ENCODE measurements at regions not wholly inside any gene's neighbourhood (a gene's known extent, or its start where the extent isn't known, plus 50 kb on each side); places are given as distances from the start of the nearest gene placed in this dataset.

- Histone ChIP-seq H3K4me1 (peaks cover 0 to 9% (median 0%) of the 10 kb centered on the region in 4 donors), H3K27me3 (no peaks in the 10 kb centered on the region), H3K36me3 (no peaks in the 10 kb centered on the region), H3K27ac (no peak overlapping the region), H3K9me3 (peaks cover 0 to 3% (median 1%) of the 10 kb centered on the region in 4 donors), H3K4me3 (no peak overlapping the region)
- WGBS, 2 donors: 11 to 18% methylated on average over 3 of the region's 3 CpGs
- no peak for DNase-seq (ENCODE audit: low spot score in 2 of 2)
- TF ChIP-seq, protein P1, sequence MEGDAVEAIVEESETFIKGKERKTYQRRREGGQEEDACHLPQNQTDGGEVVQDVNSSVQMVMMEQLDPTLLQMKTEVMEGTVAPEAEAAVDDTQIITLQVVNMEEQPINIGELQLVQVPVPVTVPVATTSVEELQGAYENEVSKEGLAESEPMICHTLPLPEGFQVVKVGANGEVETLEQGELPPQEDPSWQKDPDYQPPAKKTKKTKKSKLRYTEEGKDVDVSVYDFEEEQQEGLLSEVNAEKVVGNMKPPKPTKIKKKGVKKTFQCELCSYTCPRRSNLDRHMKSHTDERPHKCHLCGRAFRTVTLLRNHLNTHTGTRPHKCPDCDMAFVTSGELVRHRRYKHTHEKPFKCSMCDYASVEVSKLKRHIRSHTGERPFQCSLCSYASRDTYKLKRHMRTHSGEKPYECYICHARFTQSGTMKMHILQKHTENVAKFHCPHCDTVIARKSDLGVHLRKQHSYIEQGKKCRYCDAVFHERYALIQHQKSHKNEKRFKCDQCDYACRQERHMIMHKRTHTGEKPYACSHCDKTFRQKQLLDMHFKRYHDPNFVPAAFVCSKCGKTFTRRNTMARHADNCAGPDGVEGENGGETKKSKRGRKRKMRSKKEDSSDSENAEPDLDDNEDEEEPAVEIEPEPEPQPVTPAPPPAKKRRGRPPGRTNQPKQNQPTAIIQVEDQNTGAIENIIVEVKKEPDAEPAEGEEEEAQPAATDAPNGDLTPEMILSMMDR (IDR thresholded peaks at IDR 0.05): no peak
- no peak for TF ChIP-seq POLR2A (IDR thresholded peaks at IDR 0.05)
- TF ChIP-seq EP300 (IDR thresholded peaks at IDR 0.05): no peak
These were observed 237.7 kb upstream of the TMEM72 start for GRCh38 chr10:44673245-44673983.

DNA sequence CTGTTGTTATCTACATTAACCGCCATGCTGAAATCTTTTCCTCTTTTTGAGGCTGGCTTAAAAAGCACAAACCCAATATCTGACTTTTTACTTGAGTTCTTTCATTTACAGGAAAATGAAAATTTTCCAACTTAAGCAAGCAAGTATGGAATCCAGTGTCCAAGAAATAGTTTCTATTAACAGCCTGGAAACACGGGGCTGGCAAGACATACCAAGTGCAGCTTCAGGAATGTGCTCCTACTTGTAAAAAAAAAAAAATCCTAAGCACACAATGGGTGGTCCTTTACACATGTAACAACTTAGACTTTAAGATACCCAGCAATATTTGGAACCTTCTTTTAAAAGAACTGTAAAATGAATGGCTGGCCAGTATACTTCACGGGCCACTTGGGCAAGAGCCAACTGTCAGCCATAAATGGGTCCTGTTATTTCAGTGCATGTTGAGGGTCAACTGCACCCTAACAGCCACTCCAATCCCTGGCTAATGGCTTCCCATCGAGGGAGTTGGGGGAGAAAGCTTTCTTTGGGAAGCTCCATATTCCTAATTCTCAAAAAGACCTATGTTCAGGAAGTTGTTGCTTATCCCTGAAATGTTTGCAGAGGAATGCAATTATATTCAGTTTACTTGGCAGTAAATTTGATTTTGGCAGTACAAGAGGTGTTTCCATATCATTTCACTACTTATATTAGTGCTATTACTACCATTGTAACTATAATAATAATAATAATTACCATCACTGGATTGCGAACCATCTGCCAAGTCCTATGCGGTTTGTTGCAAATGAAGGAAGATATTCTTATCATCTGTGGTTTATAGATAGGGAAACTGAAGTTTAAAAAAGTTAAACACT, 236.4 kb upstream of the TMEM72 start:
- DNase-seq (ENCODE audit: low spot score in 2 of 2): no peak
- Histone ChIP-seq H3K27me3 (no peaks in the 10 kb centered on the region), H3K4me3 (no peak overlapping the region), H3K9me3 (peaks cover 0 to 3% (median 0%) of the 10 kb centered on the region in 4 donors), H3K36me3 (no peaks in the 10 kb centered on the region), H3K4me1 (peaks cover 0 to 9% (median 0%) of the 10 kb centered on the region in 4 donors), H3K27ac (no peak overlapping the region)
- 42 to 47% methylated on average over 6 of the region's 6 CpGs for WGBS, 2 donors
- TF ChIP-seq, protein P1 (IDR thresholded peaks at IDR 0.05): no peak
- TF ChIP-seq EP300 (IDR thresholded peaks at IDR 0.05): no peak
- TF ChIP-seq POLR2A (IDR thresholded peaks at IDR 0.05): no peak

- no peak overlapping the region for H3K27ac ChIP-seq
- WGBS, 2 donors: 75 to 76% methylated on average over 2 of the region's 2 CpGs
- no peaks in the 10 kb centered on the region for H3K27me3 ChIP-seq
- no peaks in the 10 kb centered on the region for H3K36me3 ChIP-seq
- H3K9me3 ChIP-seq: no peaks in the 10 kb centered on the region
- no peak overlapping the region for H3K4me3 ChIP-seq
- no peak for TF ChIP-seq POLR2A (IDR thresholded peaks at IDR 0.05)
- TF ChIP-seq, protein P1 (IDR thresholded peaks at IDR 0.05): no peak
- no peak for TF ChIP-seq EP300 (IDR thresholded peaks at IDR 0.05)
- DNase-seq (ENCODE audit: low spot score in 2 of 2): no peak
- H3K4me1 ChIP-seq: peaks cover 0 to 9% (median 0%) of the 10 kb centered on the region in 4 donors
These were observed 235.7 kb upstream of the TMEM72 start for GRCh38 chr10:44675387-44675874.

DNA sequence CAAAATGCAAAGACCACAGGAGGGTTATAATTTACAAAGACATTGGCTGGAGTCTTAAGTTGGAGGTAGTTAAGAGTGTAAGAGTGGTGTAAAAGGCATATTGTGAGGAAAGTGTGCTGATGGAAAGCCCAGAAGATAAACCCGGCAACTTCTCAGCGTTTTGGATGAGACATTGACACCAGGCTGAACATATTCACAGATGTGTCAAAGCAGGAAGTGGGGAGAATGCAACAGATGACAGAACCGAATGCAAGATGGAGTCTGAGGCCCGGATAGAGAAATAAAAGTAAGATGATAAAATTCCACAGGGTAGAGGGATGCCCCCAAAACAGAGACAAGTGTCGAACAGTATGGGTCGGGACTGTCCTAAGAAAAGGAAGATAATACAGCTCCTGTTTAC, 230.4 kb upstream of the TMEM72 start:
- Histone ChIP-seq H3K27me3 (no peaks in the 10 kb centered on the region), H3K4me1 (peaks cover 0 to 13% (median 0%) of the 10 kb centered on the region in 4 donors), H3K4me3 (no peak overlapping the region), H3K36me3 (no peaks in the 10 kb centered on the region), H3K27ac (no peak overlapping the region), H3K9me3 (no peaks in the 10 kb centered on the region)
- TF ChIP-seq POLR2A (IDR thresholded peaks at IDR 0.05) (no peak), EP300 (IDR thresholded peaks at IDR 0.05) (no peak)
- TF ChIP-seq, protein P1 (IDR thresholded peaks at IDR 0.05): no peak
- no peak for DNase-seq (ENCODE audit: low spot score in 2 of 2)
- 91% methylated on average over 6 of the region's 6 CpGs for WGBS, 2 donors

DNA sequence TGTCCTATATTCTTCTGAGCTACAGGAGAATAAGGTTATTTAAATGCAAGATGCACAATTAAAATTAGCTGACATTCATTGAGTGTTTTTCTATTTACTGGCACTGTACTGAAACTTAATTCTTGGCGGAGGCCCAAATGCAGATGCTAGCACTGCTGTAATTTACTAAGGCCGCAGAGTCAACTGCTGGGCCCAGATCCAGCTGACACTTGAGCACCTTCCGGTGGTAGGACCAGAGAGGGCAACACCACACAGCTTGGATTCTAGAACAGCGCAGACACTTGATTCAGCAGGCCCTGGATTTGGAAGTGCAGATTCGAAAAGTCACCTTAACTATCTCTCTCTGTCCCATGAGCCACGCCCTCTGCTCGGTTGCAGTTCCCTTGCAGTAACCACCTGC, 228.6 kb upstream of the TMEM72 start:
- WGBS, 2 donors: 65 to 72% methylated on average over 7 of the region's 7 CpGs
- Histone ChIP-seq H3K4me1 (peaks cover 0 to 13% (median 0%) of the 10 kb centered on the region in 4 donors), H3K27ac (no peak overlapping the region), H3K4me3 (no peak overlapping the region), H3K9me3 (no peaks in the 10 kb centered on the region), H3K36me3 (no peaks in the 10 kb centered on the region), H3K27me3 (no peaks in the 10 kb centered on the region)
- DNase-seq (ENCODE audit: low spot score in 2 of 2): no peak
- TF ChIP-seq POLR2A (IDR thresholded peaks at IDR 0.05) (no peak), EP300 (IDR thresholded peaks at IDR 0.05) (no peak)
- TF ChIP-seq, protein P1 (IDR thresholded peaks at IDR 0.05): no peak
